HG03025 (cell line): ENCODE measurements at regions not wholly inside any gene's neighbourhood (a gene's known extent, or its start where the extent isn't known, plus 50 kb on each side); places are given as distances from the start of the nearest gene placed in this dataset.
"Not testable (repeated sequence)": the region's sequence is repeated elsewhere in the genome, so short reads cannot be mapped to it uniquely, and the experiment has no call there.

Experiments
- ATAC-seq: cut with Tn5 transposase; IDR thresholded peaks from one replicate; pipeline ENCODE4 v1.9.1; 2021; ENCODE audit warnings: mild to moderate bottlenecking, moderate library complexity; ENCODE audit not compliant: unreplicated experiment, low FRiP score

DNA sequence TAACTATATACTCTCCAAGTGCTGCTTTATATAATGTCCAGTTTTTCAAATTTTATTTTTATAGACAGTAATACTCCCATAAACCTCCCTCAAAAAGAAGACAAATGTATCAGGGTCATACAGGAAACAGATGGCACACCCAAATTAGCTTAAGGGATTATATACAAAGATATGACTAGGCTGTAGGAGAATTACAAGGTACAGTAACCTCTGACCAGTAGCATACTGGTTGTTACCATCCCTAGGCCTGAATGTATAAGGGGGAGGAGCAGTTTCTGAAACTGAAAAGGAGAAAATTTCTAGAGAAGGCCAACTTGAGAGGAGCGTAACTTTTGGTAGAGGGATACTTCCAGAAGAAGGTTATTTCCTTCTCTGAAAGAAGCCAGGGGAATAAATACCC is 122.6 kb upstream of the NBPF19 start:
- not testable (repeated sequence) for ATAC-seq

DNA sequence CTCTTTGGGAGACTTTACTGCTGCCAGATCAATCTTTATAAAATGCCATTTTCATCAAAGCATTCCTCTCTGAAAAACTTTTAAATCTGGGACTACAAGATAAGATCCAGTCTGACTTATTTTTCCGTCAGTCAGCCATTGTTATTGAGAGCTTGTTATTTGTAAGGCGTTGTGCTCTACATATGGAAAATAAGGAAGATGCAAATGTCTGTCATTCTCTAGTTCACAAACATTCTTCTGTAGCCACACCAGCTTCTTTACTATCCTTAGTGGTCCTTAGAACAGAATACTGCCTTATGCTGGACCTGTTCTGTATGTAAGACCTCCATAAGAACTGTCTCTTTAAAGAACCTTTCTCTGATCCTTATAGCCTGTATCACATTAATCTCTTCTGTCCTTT is 120.3 kb upstream of the NBPF19 start:
- not testable (repeated sequence) for ATAC-seq

- not testable (repeated sequence) for ATAC-seq
These were observed 119.1 kb upstream of the NBPF19 start for GRCh38 chr1:149355748-149356147.

- ATAC-seq = not testable (repeated sequence)
These were observed 118.7 kb upstream of the NBPF19 start for GRCh38 chr1:149356152-149356551.

- not testable (repeated sequence) for ATAC-seq
These were observed 114.5 kb upstream of the NBPF19 start for GRCh38 chr1:149360351-149360750.

DNA sequence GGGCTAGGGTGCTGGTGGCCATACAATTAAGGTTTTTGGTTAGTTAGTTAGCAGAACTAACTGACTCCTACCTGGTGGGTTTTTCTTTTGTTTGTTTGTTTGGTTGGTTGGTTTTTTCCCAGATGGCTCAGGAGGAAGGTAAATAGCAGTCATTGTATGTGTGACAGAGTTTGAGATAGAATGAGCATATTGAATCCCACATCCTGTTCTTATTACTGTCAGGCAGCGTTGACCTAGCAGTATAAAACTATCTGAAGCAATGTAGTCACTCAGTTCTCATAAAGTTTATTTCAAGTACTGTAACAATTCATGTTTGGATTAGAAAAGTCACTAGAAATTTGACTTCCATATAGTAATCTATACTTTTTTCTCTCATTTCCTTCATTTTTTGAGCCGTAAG is 113.5 kb upstream of the NBPF19 start:
- not testable (repeated sequence) for ATAC-seq

DNA sequence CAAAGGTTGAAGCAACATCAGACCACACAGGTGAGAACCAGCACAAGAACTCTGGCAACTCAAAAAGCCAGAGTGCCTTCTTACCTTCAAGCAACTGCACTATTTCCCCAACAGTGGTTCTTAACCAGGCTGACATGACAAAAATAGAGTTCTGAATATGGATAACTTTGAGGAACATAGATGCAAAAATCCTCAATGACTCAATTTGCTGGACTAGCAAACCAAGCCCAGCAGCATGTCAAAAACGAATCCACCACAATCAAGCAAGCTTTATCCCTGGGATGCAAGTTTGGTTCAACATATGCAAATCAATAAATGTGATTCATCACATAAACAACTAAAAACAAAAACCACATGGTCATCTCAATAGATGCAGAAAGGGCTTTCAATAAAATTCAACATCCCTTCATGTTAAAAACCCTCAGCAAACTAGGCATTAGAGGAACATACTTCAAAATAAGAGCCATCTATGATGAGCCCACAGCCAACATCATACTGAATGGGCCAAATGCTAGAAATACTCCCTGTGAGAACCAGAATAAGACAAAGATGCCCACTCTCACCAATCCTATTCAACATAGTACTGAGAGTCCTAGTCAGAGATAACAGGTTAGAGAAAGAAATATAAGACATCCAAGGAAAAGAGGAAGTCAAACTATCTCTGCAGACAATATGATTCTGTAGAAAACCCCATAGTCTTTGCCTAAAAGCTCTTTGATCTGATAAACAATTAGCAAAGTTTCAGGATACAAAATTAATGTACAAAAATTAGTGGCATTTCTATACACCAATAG is 110.5 kb upstream of the NBPF19 start:
- not testable (repeated sequence) for ATAC-seq

GRCh38 chr1:149366402-149366801 is 108.4 kb upstream of the NBPF19 start:
- not testable (repeated sequence) for ATAC-seq

DNA sequence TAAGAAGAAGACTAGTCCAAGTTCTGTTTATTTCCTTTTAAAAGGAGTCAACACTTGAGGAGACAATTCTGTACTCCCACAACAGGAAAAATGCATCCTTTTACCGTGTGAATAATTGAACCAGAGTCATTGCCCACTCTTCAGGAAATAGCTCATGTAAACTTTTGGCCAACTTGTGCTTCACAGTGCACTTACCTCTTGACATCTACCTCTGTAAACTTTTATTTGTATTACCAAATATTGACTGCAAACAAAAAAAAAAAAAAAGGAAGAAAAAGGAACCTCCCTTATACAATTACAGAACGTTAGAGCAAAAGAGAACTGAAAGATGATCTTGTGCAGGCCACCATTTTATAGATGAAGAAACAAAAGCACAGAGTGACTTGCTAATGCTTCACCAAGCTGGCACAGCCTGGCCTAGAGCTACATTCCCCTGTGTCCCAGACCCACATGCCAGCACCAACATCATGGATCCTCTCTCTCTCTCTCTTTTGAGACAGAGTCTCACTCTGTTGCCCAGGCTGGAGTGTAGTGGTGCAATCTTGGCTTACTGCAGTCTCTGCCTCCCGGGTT is 107.3 kb upstream of the NBPF19 start:
- ATAC-seq = not testable (repeated sequence)

- not testable (repeated sequence) for ATAC-seq
These were observed 106.5 kb upstream of the NBPF19 start for GRCh38 chr1:149368337-149368736.

GRCh38 chr1:149369081-149369480 is 105.8 kb upstream of the NBPF19 start:
- not testable (repeated sequence) for ATAC-seq

- ATAC-seq = not testable (repeated sequence)
These were observed 102.9 kb upstream of the NBPF19 start for GRCh38 chr1:149371955-149372354.

DNA sequence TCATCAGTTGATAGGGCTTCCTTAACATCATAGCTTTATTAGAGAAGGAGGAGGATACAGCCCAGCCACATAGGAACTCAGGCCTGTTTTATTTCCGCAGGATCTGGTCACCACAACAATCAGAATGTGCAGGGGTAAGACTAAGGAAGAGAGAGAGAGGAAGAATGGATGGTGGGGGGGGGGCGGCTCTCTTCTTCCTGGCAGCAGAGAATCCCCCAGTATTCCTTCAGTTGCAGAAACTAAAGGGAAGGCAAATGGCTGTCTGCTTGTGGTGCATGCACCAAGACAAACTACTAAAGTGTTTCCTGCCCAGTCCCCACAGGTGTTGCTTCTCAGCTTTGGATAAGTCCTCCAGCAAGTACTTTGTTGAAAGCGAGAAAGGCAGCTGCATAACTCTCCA is 96.4 kb upstream of the NBPF19 start:
- ATAC-seq = not testable (repeated sequence)

DNA sequence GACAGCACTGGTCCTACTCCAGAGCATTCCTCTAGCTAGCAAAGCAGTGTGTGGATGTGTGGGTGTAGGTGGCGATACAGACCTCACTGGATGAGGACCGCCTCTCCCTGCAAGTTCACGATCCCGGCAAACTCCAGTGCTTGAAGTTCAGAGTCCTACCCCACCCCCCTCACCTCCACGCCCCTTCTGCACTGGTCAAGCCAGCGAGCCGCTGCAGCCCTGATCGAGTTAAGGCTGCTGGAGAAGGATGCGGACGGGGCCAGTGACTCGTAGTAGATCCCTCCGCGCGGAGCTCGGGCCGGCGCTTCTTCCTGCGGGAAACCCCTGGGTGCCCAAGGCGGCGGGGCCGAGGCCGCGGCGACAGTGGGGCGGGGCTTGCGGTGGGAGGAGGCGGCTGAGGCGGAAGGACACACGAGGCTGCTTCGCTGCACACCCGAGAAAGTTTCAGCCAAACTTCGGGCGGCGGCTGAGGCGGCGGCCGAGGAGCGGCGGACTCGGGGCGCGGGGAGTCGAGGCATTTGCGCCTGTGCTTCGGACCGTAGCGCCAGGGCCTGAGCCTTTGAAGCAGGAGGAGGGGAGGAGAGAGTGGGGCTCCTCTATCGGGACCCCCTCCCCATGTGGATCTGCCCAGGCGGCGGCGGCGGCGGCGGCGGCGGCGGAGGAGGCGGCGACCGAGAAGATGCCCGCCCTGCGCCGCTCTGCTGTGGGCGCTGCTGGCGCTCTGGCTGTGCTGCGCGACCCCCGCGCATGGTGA is 84.5 kb upstream of the NBPF19 start:
- ATAC-seq = not testable (repeated sequence)

GRCh38 chr1:149390931-149391330 is 83.9 kb upstream of the NBPF19 start:
- ATAC-seq = not testable (repeated sequence)

- not testable (repeated sequence) for ATAC-seq
These were observed 79.0 kb upstream of the NBPF19 start for GRCh38 chr1:149395802-149396201.

DNA sequence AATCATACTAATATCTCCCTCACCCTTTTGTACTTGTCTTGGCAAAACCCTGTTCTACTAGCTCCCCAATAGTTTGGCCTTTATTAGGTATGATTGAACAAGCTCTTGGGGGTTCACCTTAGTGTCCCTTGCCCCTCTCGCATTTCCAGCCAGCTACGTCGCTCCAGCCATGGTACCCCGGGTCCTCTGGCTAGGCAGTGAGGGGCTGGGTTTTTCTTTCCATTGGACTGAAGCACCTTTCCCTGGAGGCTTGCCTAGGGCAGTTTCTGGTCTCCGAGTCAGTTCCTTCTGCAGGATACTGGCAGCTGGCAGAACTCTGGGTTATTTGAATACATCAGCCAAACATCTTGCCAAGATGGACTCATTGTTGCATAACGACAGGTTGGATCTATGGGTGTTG is 76.3 kb upstream of the NBPF19 start:
- not testable (repeated sequence) for ATAC-seq

DNA sequence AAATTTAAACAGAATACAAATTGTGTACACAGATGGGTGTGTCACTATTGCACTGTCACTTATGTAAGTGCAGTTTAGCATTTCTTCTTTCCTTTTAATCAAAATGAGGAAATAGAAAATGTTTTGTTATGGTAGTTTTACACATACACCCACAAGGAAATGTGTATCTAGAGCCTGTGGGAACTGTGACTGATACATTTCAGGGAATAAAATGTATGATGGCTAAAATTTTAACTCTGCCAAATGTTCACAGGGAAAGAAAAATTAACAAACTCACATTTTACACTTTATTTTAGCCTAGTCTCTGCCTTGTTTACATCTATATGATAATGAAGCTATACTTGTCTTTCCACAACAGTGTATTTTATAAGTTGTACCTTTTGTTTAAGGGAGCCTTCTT is 66.4 kb upstream of the NBPF19 start:
- not testable (repeated sequence) for ATAC-seq

DNA sequence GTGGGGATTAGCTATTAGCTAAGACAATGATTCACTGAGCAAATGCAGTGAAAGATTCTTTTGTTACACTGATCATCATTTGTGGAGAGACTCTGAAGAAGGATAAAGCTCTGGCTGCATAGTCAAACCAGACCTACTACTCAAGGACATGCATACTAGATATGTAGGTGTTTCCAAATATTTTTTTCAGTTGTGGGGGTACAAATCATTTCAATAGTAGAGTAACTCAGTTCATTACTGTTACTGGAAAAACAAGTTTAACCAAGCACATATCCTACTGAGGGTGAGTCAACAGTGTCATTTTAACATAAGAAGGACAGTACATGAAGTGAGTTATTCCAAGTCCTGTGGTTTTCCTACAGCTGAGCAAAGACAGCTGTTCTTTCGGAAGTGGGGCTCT is 59.5 kb upstream of the NBPF19 start:
- ATAC-seq = not testable (repeated sequence)

- not testable (repeated sequence) for ATAC-seq
These were observed 56.1 kb upstream of the NBPF19 start for GRCh38 chr1:149418782-149419181.

GRCh38 chr1:149423122-149423521 is 51.7 kb upstream of the NBPF19 start:
- ATAC-seq = not testable (repeated sequence)
